ENCODE measurements at regions not wholly inside any gene's neighbourhood (a gene's known extent, or its start where the extent isn't known, plus 50 kb on each side); places are given as distances from the start of the nearest gene placed in this dataset.

DNA sequence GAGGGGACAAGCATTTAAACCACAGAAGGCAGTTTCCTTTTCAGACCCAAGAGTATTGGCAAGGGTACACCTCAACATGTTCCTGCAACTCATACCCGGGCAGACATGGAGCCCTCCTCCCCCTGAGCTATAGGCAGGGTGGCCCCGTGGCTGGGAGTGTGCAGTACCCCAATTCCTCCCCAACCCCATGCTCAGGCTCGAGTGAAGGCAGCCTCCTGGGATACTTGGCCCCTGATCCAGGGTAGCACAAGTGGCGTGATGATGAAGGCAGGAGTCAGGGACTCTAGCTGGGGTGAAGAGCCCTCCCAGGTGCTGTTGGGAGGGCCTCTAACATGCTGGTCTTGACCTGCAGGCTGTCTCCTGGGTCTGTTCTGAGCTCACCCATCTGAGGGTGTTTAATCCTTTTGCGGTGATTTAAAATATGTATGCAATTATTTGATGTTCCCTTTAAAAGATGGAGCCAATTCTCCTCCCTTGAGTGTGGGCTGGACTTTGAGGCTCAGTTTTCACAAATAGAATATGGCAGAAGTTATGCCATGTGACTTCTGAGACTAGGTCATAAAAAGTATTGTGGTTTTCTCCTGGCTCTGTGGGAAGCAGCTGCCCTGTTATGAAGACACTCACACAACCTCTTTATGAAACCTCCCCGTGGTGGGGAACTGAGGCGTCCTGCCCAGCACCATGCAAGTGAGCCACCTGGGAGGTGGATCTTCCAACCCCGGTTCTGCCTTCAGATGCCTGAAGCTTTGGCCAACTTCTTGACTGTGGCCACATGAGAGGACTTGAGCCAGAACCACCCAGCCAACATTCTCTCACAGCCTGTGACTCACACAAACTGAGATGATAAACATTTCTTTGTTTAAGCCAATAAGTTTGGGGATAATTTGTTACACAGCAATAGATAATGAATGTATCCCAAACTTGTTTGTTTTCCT, 54.7 kb upstream of the NECTIN1 start:
- Histone ChIP-seq H3K9me3 (ENCODE audit: control insufficient read depth in 1 of 2, low read length in 2 of 2) (peaks cover 0 to 10% of the 10 kb centered on the region in 2 donors), H3K27me3 (ENCODE audit: low read depth, low read length) (no peaks in the 10 kb centered on the region), H3K4me1 (ENCODE audit: control insufficient read depth in 1 of 2, insufficient read depth in 2 of 2, low read length in 2 of 2) (no peaks in the 10 kb centered on the region), H3K36me3 (ENCODE audit: control insufficient read depth in 1 of 2, insufficient read depth in 2 of 2, low read length in 2 of 2) (no peaks in the 10 kb centered on the region), H3K4me3 (ENCODE audit: low read depth in 1 of 2, low read length in 2 of 2) (no peak overlapping the region), H3K27ac (ENCODE audit: low read length) (no peak overlapping the region)

DNA sequence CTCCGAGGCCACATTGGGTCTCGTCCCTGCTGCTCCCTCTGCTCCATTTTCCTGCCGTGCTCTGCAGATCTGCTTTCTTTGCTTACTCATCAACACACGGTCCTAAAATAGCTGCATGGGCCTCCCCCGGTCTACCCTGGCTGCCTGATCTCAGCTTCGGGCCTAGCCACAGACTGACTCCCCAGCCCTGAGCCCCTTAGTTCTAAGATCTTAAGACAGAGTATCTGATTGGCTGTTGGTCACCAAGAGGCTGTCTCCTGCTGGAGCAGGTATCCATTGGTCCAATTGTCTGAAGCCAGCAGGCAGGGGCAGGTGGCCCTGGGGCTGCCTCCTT, 53.7 kb upstream of the NECTIN1 start:
- Histone ChIP-seq H3K27me3 (ENCODE audit: low read depth, low read length) (no peaks in the 10 kb centered on the region), H3K36me3 (ENCODE audit: control insufficient read depth in 1 of 2, insufficient read depth in 2 of 2, low read length in 2 of 2) (no peaks in the 10 kb centered on the region), H3K4me1 (ENCODE audit: control insufficient read depth in 1 of 2, insufficient read depth in 2 of 2, low read length in 2 of 2) (no peaks in the 10 kb centered on the region), H3K4me3 (ENCODE audit: low read depth in 1 of 2, low read length in 2 of 2) (no peak overlapping the region), H3K27ac (ENCODE audit: low read length) (no peak overlapping the region), H3K9me3 (ENCODE audit: control insufficient read depth in 1 of 2, low read length in 2 of 2) (peaks cover 0 to 10% of the 10 kb centered on the region in 2 donors)

DNA sequence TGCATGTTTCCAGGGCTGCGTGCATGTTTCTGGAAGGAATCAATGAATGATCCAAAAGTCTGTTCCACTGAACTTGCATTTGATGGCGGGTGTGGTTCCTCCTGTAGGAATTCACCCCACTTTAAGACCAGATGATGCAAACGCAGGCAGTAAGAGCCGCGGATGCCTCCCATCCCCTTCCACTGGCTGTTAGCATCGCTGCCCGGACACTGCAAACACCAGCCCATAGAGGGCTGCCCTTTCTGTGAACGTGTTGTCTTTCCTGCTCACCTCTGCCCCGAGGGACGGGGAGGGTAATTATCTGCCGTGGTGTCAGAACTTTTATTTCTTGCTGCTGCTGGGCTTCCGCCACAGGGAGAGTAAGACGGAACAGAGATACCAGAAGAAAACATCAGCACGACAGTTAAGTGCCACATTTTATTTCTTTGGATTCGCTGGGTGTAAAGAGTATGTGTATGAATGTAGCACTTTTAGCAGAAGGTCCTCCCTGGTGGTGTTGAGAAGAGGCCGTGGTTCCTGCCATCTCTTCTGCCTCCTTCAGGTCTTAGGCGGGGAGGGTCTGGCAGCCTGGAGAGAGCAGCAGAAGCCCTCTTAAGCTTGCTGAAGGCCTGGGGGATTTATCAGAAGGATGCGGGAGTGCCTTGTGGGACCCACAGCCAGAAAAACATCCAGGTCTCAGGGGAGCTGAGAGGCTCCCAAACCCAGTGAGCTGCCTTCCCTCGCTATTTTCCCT, 53.2 kb upstream of the NECTIN1 start:
- H3K9me3 ChIP-seq (ENCODE audit: control insufficient read depth in 1 of 2, low read length in 2 of 2): peaks cover 0 to 10% of the 10 kb centered on the region in 2 donors
- no peaks in the 10 kb centered on the region for H3K4me1 ChIP-seq (ENCODE audit: control insufficient read depth in 1 of 2, insufficient read depth in 2 of 2, low read length in 2 of 2)
- H3K27ac ChIP-seq (ENCODE audit: low read length): no peak overlapping the region
- no peak overlapping the region for H3K4me3 ChIP-seq (ENCODE audit: low read depth in 1 of 2, low read length in 2 of 2)
- H3K27me3 ChIP-seq (ENCODE audit: low read depth, low read length): no peaks in the 10 kb centered on the region
- no peaks in the 10 kb centered on the region for H3K36me3 ChIP-seq (ENCODE audit: control insufficient read depth in 1 of 2, insufficient read depth in 2 of 2, low read length in 2 of 2)

DNA sequence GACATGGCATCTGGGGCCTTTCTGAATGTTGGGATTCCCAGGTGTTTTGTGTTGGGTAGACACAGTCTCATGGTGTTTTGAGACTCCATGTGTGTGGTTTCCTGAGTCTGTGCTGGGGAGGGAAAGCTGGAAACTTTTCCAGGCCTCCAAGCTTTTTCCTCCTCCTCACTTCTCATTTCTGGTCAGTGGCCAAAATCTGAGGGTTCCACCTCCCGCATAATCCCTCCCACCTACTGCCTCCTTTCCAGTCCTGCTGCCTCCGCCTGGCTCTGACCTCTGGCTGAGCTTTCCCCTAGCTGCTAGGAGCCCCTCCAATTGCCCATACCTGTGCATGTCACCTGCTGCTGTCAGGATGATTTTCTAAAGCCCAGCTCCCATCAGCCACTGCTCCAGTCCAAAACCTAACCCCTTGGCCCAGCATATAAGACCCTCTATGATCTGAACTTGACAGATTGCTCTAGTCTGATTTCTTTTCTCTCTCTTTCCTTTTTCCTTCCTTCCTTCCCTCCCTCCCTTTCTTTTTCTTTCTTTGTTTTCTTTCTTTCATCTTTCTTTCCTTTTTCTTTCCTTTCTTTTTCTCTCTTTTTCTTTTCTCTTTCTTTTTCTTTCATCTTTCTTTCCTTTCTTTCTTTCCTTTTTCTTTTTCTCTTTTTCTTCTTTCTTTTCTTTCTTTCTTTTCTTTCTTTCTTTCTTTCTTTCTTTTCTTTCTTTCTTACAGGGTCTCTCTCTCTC, 51.4 kb upstream of the NECTIN1 start:
- Histone ChIP-seq H3K4me1 (ENCODE audit: control insufficient read depth in 1 of 2, insufficient read depth in 2 of 2, low read length in 2 of 2) (no peaks in the 10 kb centered on the region), H3K9me3 (ENCODE audit: control insufficient read depth in 1 of 2, low read length in 2 of 2) (peaks cover 0 to 10% of the 10 kb centered on the region in 2 donors), H3K27ac (ENCODE audit: low read length) (no peak overlapping the region), H3K36me3 (ENCODE audit: control insufficient read depth in 1 of 2, insufficient read depth in 2 of 2, low read length in 2 of 2) (no peaks in the 10 kb centered on the region), H3K4me3 (ENCODE audit: low read depth in 1 of 2, low read length in 2 of 2) (no peak overlapping the region), H3K27me3 (ENCODE audit: low read depth, low read length) (no peaks in the 10 kb centered on the region)

- Histone ChIP-seq H3K27me3 (ENCODE audit: low read depth, low read length) (no peaks in the 10 kb centered on the region), H3K27ac (ENCODE audit: low read length) (no peak overlapping the region), H3K9me3 (ENCODE audit: control insufficient read depth in 1 of 2, low read length in 2 of 2) (peaks cover 0 to 9% of the 10 kb centered on the region in 2 donors), H3K4me1 (ENCODE audit: control insufficient read depth in 1 of 2, insufficient read depth in 2 of 2, low read length in 2 of 2) (no peaks in the 10 kb centered on the region), H3K4me3 (ENCODE audit: low read depth in 1 of 2, low read length in 2 of 2) (no peak overlapping the region), H3K36me3 (ENCODE audit: control insufficient read depth in 1 of 2, insufficient read depth in 2 of 2, low read length in 2 of 2) (no peaks in the 10 kb centered on the region)
Observed at GRCh38 chr11:119779195-119780071, 50.4 kb upstream of the NECTIN1 start.
